ENCODE measurements at regions not wholly inside any gene's neighbourhood (a gene's known extent, or its start where the extent isn't known, plus 50 kb on each side); places are given as distances from the start of the nearest gene placed in this dataset.

DNA sequence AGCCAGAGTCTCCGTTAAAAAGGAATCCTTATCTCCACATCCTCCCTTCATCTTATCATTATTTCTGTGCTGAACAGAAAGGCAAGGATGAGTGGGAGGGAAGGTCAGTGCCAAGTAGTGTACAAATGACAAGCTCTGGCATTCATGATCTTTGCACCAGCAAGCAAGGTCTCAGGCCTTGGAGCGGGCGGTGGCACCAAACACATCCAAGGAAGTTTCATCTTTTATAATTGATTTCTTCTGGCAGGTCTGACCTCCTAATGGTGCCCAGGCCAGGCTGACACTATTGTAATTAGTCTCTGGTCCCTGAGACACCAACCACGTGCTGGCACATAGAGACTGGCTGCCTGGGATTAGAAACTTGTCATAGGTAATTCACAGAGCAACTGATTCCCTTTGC lies 336.6 kb downstream of the EN1 start:
- TF ChIP-seq, protein P1, sequence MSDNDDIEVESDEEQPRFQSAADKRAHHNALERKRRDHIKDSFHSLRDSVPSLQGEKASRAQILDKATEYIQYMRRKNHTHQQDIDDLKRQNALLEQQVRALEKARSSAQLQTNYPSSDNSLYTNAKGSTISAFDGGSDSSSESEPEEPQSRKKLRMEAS (IDR thresholded peaks at IDR 0.05) = no peak
- TF ChIP-seq, protein P2, sequence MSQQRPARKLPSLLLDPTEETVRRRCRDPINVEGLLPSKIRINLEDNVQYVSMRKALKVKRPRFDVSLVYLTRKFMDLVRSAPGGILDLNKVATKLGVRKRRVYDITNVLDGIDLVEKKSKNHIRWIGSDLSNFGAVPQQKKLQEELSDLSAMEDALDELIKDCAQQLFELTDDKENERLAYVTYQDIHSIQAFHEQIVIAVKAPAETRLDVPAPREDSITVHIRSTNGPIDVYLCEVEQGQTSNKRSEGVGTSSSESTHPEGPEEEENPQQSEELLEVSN (IDR thresholded peaks at IDR 0.05; ENCODE audit: borderline replicate concordance, low read depth) = no peak
- TF ChIP-seq, protein P3, sequence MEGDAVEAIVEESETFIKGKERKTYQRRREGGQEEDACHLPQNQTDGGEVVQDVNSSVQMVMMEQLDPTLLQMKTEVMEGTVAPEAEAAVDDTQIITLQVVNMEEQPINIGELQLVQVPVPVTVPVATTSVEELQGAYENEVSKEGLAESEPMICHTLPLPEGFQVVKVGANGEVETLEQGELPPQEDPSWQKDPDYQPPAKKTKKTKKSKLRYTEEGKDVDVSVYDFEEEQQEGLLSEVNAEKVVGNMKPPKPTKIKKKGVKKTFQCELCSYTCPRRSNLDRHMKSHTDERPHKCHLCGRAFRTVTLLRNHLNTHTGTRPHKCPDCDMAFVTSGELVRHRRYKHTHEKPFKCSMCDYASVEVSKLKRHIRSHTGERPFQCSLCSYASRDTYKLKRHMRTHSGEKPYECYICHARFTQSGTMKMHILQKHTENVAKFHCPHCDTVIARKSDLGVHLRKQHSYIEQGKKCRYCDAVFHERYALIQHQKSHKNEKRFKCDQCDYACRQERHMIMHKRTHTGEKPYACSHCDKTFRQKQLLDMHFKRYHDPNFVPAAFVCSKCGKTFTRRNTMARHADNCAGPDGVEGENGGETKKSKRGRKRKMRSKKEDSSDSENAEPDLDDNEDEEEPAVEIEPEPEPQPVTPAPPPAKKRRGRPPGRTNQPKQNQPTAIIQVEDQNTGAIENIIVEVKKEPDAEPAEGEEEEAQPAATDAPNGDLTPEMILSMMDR (IDR thresholded peaks at IDR 0.05) = no peak
- TF ChIP-seq CHD2 (IDR thresholded peaks at IDR 0.05; ENCODE audit: low read length, partially characterized antibody) (no peak), POLR2A (IDR thresholded peaks at IDR 0.05; ENCODE audit: low read length) (no peak)
